Activated naive CD4-positive, alpha-beta T cell treated with anti-CD3 and anti-CD28 coated beads, Interleukin-2, amount 10 ng/mL, durations not matched to agents 7 days and 5 days (primary cell): ENCODE measurements at regions not wholly inside any gene's neighbourhood (a gene's known extent, or its start where the extent isn't known, plus 50 kb on each side); places are given as distances from the start of the nearest gene placed in this dataset.
"Not testable (repeated sequence)": the region's sequence is repeated elsewhere in the genome, so short reads cannot be mapped to it uniquely, and the experiment has no call there.

Source experiments
- CTCF ChIA-PET: fragments of 350-600 bp; sonication (Branson Sonifier 250); formaldehyde crosslinking; loops from one replicate; lab custom pipeline; 2021; ENCODE audit warnings: antibody characterized with exemption; lab: Charles Lee
- DNase-seq: peaks from one replicate; pipeline ENCODE4 v3.0.0-alpha.2; 2020
- H3K27ac Mint-ChIP-seq: one replicate; pipeline ENCODE4 v1.8.0; 2021; ENCODE audit warnings: mild to moderate bottlenecking, moderate library complexity, mixed read lengths
- H3K27me3 Mint-ChIP-seq: one replicate; pipeline ENCODE4 v1.8.0; 2021; ENCODE audit warnings: mild to moderate bottlenecking, mixed read lengths
- H3K36me3 Mint-ChIP-seq: one replicate; pipeline ENCODE4 v1.8.0; 2021; ENCODE audit warnings: mixed read lengths
- H3K4me1 Mint-ChIP-seq: one replicate; pipeline ENCODE4 v1.8.0; 2021; ENCODE audit warnings: mixed read lengths
- H3K4me3 Mint-ChIP-seq: one replicate; pipeline ENCODE4 v1.8.0; 2021; ENCODE audit warnings: mild to moderate bottlenecking, moderate library complexity, mixed read lengths
- H3K9me3 Mint-ChIP-seq: one replicate; pipeline ENCODE4 v1.8.0; 2021; ENCODE audit warnings: mixed read lengths

- H3K36me3 Mint-ChIP-seq: no peaks in the 10 kb centered on the region
- H3K4me1 Mint-ChIP-seq: no peaks in the 10 kb centered on the region
- peaks cover 6% of the 10 kb centered on the region for H3K9me3 Mint-ChIP-seq
- no peak for DNase-seq
- H3K27ac Mint-ChIP-seq: no peak overlapping the region
- CTCF ChIA-PET: no interaction called here
- no peaks in the 10 kb centered on the region for H3K27me3 Mint-ChIP-seq
- no peak overlapping the region for H3K4me3 Mint-ChIP-seq
Measured at GRCh38 chr11:26937386-26937785, 56.5 kb upstream of the FIBIN start.

DNA sequence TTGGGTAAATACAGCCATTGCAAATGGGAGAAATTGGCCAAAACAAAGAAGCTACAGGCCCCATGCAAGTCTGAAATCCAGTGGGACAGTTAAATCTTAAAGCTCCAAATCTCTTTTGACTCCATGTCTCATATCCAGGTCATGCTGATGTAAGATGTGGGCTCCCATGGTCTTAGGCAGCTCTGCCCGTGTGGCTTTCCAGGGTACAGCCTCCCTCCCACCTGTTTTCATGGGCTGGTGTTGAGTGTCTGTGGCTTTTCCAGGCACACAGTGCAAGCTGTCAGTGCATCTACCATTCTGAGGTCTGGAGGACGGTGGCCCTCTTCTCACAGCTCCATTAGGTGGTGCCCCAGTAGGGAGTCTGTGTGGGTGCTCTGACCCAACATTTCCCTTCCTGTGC is 53.4 kb upstream of the FIBIN start:
- not testable (repeated sequence) for DNase-seq

DNA sequence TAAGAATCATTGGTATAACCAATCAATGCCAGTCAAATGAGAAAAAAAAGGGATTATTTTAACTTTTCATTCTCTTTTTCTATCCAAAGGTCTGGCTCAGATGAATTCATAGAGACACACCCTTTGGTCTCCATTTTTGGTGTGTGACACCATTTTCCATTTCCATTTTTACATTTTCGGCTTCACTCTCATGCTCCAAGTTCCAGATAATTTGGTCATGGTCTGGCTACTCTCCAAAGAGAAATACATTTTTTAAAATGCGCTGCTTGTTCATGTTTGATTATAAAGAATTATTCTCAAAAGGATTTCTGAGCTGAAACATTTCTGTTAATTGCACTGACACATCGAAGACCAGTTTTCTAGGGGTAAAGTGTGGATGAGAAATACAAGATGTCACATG is 51.6 kb upstream of the FIBIN start:
- Mint-ChIP-seq H3K9me3 (peaks cover 8% of the 10 kb centered on the region), H3K36me3 (no peaks in the 10 kb centered on the region), H3K4me3 (no peak overlapping the region), H3K27me3 (no peaks in the 10 kb centered on the region), H3K4me1 (no peaks in the 10 kb centered on the region), H3K27ac (no peak overlapping the region)
- no peak for DNase-seq
- CTCF ChIA-PET: no interaction called here

More for the DNA sequence above, 53.4 kb upstream of the FIBIN start:
- H3K4me1 Mint-ChIP-seq, H3K27me3 Mint-ChIP-seq, CTCF ChIA-PET, H3K36me3 Mint-ChIP-seq, H3K27ac Mint-ChIP-seq, H3K9me3 Mint-ChIP-seq, H3K4me3 Mint-ChIP-seq: not testable (repeated sequence)

- no peak for DNase-seq
- CTCF ChIA-PET: no interaction called here
- Mint-ChIP-seq H3K27me3 (no peaks in the 10 kb centered on the region), H3K4me1 (no peaks in the 10 kb centered on the region), H3K36me3 (no peaks in the 10 kb centered on the region), H3K27ac (no peak overlapping the region), H3K9me3 (peaks cover 9% of the 10 kb centered on the region), H3K4me3 (no peak overlapping the region)
Measured at GRCh38 chr11:26943636-26944035, 50.3 kb upstream of the FIBIN start.
